Left lung (tissue), 4 donors: ENCODE measurements at regions not wholly inside any gene's neighbourhood (a gene's known extent, or its start where the extent isn't known, plus 50 kb on each side); places are given as distances from the start of the nearest gene placed in this dataset.
"Not testable (repeated sequence)": the region's sequence is repeated elsewhere in the genome, so short reads cannot be mapped to it uniquely, and the experiment has no call there.

Experiments used
- ATAC-seq: fragments of 200-7000 bp; cut with Tn5 transposase; one replicate; pipeline ENCODE4 v1.9.1; 2020; ENCODE audit warnings: moderate library complexity
- DNase-seq, 4 donors: peaks; one replicate each; pipeline ENCODE4 v3.0.0-alpha.2; 2013 to 2020
- H3K27ac ChIP-seq, 2 donors: fragments of 200-600 bp; sonication (generic) in 1 of 2; one replicate each; pipeline versions ENCODE4 v1.5.0 to v1.8.0; 2020 to 2021
- H3K27me3 ChIP-seq, 2 donors: fragments of 200-600 bp; sonication (generic) in 1 of 2; one replicate each; pipeline versions ENCODE4 v1.5.0 to v1.8.0; 2020 to 2021
- H3K36me3 ChIP-seq, 2 donors: fragments of 200-600 bp; sonication (generic) in 1 of 2; one replicate each; pipeline versions ENCODE4 v1.5.0 to v1.8.0; 2020 to 2021
- H3K4me1 ChIP-seq, 2 donors: fragments of 200-600 bp; one replicate each; pipeline ENCODE4 v1.8.0; 2021
- H3K4me3 ChIP-seq, 2 donors: fragments of 200-600 bp; sonication (generic) in 1 of 2; one replicate each; pipeline versions ENCODE4 v1.5.0 to v1.8.0; 2020 to 2021; ENCODE audit warnings: mild to moderate bottlenecking in 1 of 2
- H3K9me3 ChIP-seq, 2 donors: fragments of 200-600 bp; sonication (generic) in 1 of 2; one replicate each; pipeline versions ENCODE4 v1.5.0 to v1.8.0; 2020 to 2021
- CTCF ChIP-seq, 2 donors: fragments of 200-600 bp; sonication (generic) in 1 of 2; IDR thresholded peaks; one replicate each; pipeline versions ENCODE4 v1.5.0 to v1.8.0; 2021; ENCODE audit warnings: antibody characterized with exemption in 2 of 2
- intact Hi-C, 2 donors: fragments of 100-400 bp; cut with DNase I; formaldehyde crosslinking; loops; one replicate each; pipeline versions ENCODE4 v1.11.2 to v1.14.2; 2022
- donor health status: DM: no; HTN: yes; CAD: no.
- donor health status: DM: no; HTN: no; CAD: no.

GRCh38 chr5:113742176-113742575 lies 228.7 kb downstream of the YTHDC2 start:
- intact Hi-C loops = no loop called here
- ATAC-seq = no peak
- Histone ChIP-seq H3K36me3 (no peaks in the 10 kb centered on the region), H3K27ac (no peak overlapping the region), H3K4me3 (no peak overlapping the region), H3K27me3 (no peaks in the 10 kb centered on the region), H3K4me1 (no peaks in the 10 kb centered on the region), H3K9me3 (no peaks in the 10 kb centered on the region)
- no peak for TF ChIP-seq CTCF (IDR thresholded peaks at IDR 0.05)
- DNase-seq = no peak

- no peaks in the 10 kb centered on the region for H3K4me1 ChIP-seq
- no peak for DNase-seq
- ATAC-seq = no peak
- TF ChIP-seq CTCF (IDR thresholded peaks at IDR 0.05) = no peak
- intact Hi-C loops = no loop called here
- H3K4me3 ChIP-seq = no peak overlapping the region
- H3K9me3 ChIP-seq = no peaks in the 10 kb centered on the region
- no peaks in the 10 kb centered on the region for H3K36me3 ChIP-seq
- H3K27me3 ChIP-seq = no peaks in the 10 kb centered on the region
- no peak overlapping the region for H3K27ac ChIP-seq
Measured at GRCh38 chr5:113742639-113743038, 229.1 kb downstream of the YTHDC2 start.

GRCh38 chr5:113748403-113748802 lies 234.9 kb downstream of the YTHDC2 start:
- no peak for DNase-seq
- H3K4me1 ChIP-seq = no peaks in the 10 kb centered on the region
- ATAC-seq = no peak
- no peaks in the 10 kb centered on the region for H3K9me3 ChIP-seq
- no peak overlapping the region for H3K27ac ChIP-seq
- H3K36me3 ChIP-seq = no peaks in the 10 kb centered on the region
- no peak overlapping the region for H3K4me3 ChIP-seq
- no peak for TF ChIP-seq CTCF (IDR thresholded peaks at IDR 0.05)
- intact Hi-C loops = no loop called here
- no peaks in the 10 kb centered on the region for H3K27me3 ChIP-seq

GRCh38 chr5:113749334-113749733 lies 235.8 kb downstream of the YTHDC2 start:
- no peak for DNase-seq
- no peaks in the 10 kb centered on the region for H3K9me3 ChIP-seq
- no peak for TF ChIP-seq CTCF (IDR thresholded peaks at IDR 0.05)
- no peak overlapping the region for H3K4me3 ChIP-seq
- no peaks in the 10 kb centered on the region for H3K27me3 ChIP-seq
- H3K27ac ChIP-seq = no peak overlapping the region
- no peak for ATAC-seq
- intact Hi-C loops = no loop called here
- no peaks in the 10 kb centered on the region for H3K4me1 ChIP-seq
- no peaks in the 10 kb centered on the region for H3K36me3 ChIP-seq

- peak in 1 of 4 donors; percentile 59 for DNase-seq
- H3K27ac ChIP-seq, H3K27me3 ChIP-seq, H3K4me1 ChIP-seq, H3K36me3 ChIP-seq, H3K4me3 ChIP-seq, ATAC-seq, intact Hi-C loops, H3K9me3 ChIP-seq: not testable (repeated sequence)
Measured at GRCh38 chr5:113753182-113753581, 239.7 kb downstream of the YTHDC2 start.

GRCh38 chr5:113755516-113755915 lies 242.0 kb downstream of the YTHDC2 start:
- intact Hi-C loops = no loop called here
- no peaks in the 10 kb centered on the region for H3K36me3 ChIP-seq
- no peak overlapping the region for H3K27ac ChIP-seq
- no peaks in the 10 kb centered on the region for H3K4me1 ChIP-seq
- no peaks in the 10 kb centered on the region for H3K9me3 ChIP-seq
- no peak overlapping the region for H3K4me3 ChIP-seq
- no peaks in the 10 kb centered on the region for H3K27me3 ChIP-seq
- ATAC-seq = no peak
- peak in 1 of 4 donors; percentile 28 for DNase-seq
- TF ChIP-seq CTCF (IDR thresholded peaks at IDR 0.05) = no peak
